ENCODE measurements at regions not wholly inside any gene's neighbourhood (a gene's known extent, or its start where the extent isn't known, plus 50 kb on each side); places are given as distances from the start of the nearest gene placed in this dataset.

- Histone ChIP-seq H3K36me3 (replicated peaks) (no peaks in the 10 kb centered on the region), H3K4me3 (ENCODE audit: low read depth, low read length) (no peak overlapping the region), H3K27me3 (replicated peaks) (no peaks in the 10 kb centered on the region), H3K27ac (no peak overlapping the region)
- no peak for TF ChIP-seq CTCF (IDR thresholded peaks at IDR 0.05; ENCODE audit: low read depth, low read length, missing control alignments)
- DNase-seq, result no peak
- in situ Hi-C loops (cut with HindIII; ENCODE audit: low pct_ligation_motif_present, low sequenced_read_pairs), result no loop called here
These were observed 255.6 kb downstream of the ATP23 start for GRCh38 chr12:58196971-58197370.

GRCh38 chr12:58202933-58203718, 261.8 kb downstream of the ATP23 start:
- no peak for TF ChIP-seq CTCF (IDR thresholded peaks at IDR 0.05; ENCODE audit: low read depth, low read length, missing control alignments)
- in situ Hi-C loops (cut with HindIII; ENCODE audit: low pct_ligation_motif_present, low sequenced_read_pairs), result no loop called here

GRCh38 chr12:58204071-58204470, 262.7 kb downstream of the ATP23 start:
- Histone ChIP-seq H3K27ac (no peak overlapping the region), H3K27me3 (replicated peaks) (no peaks in the 10 kb centered on the region), H3K36me3 (replicated peaks) (no peaks in the 10 kb centered on the region), H3K4me3 (ENCODE audit: low read depth, low read length) (no peak overlapping the region)
- DNase-seq, result peak; percentile 13
- in situ Hi-C loops (cut with HindIII; ENCODE audit: low pct_ligation_motif_present, low sequenced_read_pairs), result no loop called here
- no peak for TF ChIP-seq CTCF (IDR thresholded peaks at IDR 0.05; ENCODE audit: low read depth, low read length, missing control alignments)

More at GRCh38 chr12:58202933-58203718, 261.8 kb downstream of the ATP23 start:
- Histone ChIP-seq H3K4me3 (ENCODE audit: low read depth, low read length) (no peak overlapping the region), H3K36me3 (replicated peaks) (no peaks in the 10 kb centered on the region), H3K27ac (no peak overlapping the region), H3K27me3 (replicated peaks) (no peaks in the 10 kb centered on the region)
- no peak for DNase-seq

- TF ChIP-seq CTCF (IDR thresholded peaks at IDR 0.05; ENCODE audit: low read depth, low read length, missing control alignments), result no peak
These were observed 265.5 kb downstream of the ATP23 start for GRCh38 chr12:58206876-58207275.

GRCh38 chr12:58211211-58211610, 269.8 kb downstream of the ATP23 start:
- no peak for DNase-seq
- Histone ChIP-seq H3K4me3 (ENCODE audit: low read depth, low read length) (no peak overlapping the region), H3K27ac (no peak overlapping the region), H3K27me3 (replicated peaks) (no peaks in the 10 kb centered on the region), H3K36me3 (replicated peaks) (no peaks in the 10 kb centered on the region)
- TF ChIP-seq CTCF (IDR thresholded peaks at IDR 0.05; ENCODE audit: low read depth, low read length, missing control alignments), result no peak
- in situ Hi-C loops (cut with HindIII; ENCODE audit: low pct_ligation_motif_present, low sequenced_read_pairs), result no loop called here

More at GRCh38 chr12:58206876-58207275, 265.5 kb downstream of the ATP23 start:
- DNase-seq, result no peak
- Histone ChIP-seq H3K27me3 (replicated peaks) (no peaks in the 10 kb centered on the region), H3K36me3 (replicated peaks) (no peaks in the 10 kb centered on the region), H3K27ac (no peak overlapping the region), H3K4me3 (ENCODE audit: low read depth, low read length) (no peak overlapping the region)
- in situ Hi-C loops (cut with HindIII; ENCODE audit: low pct_ligation_motif_present, low sequenced_read_pairs), result no loop called here

- in situ Hi-C loops (cut with HindIII; ENCODE audit: low pct_ligation_motif_present, low sequenced_read_pairs), result no loop called here
- no peak for DNase-seq
- Histone ChIP-seq H3K4me3 (ENCODE audit: low read depth, low read length) (no peak overlapping the region), H3K27ac (no peak overlapping the region), H3K27me3 (replicated peaks) (no peaks in the 10 kb centered on the region), H3K36me3 (replicated peaks) (no peaks in the 10 kb centered on the region)
- TF ChIP-seq CTCF (IDR thresholded peaks at IDR 0.05; ENCODE audit: low read depth, low read length, missing control alignments), result no peak
These were observed 275.8 kb downstream of the ATP23 start for GRCh38 chr12:58217130-58217529.
